IPS-15b (cell line): ENCODE measurements at regions not wholly inside any gene's neighbourhood (a gene's known extent, or its start where the extent isn't known, plus 50 kb on each side); places are given as distances from the start of the nearest gene placed in this dataset.

ENCODE experiments used
- H3K27me3 ChIP-seq: one replicate; pipeline ENCODE4 v1.6.1; 2013; ENCODE audit warnings: low read length; ENCODE audit not compliant: control insufficient read depth, insufficient read depth
- H3K36me3 ChIP-seq: one replicate; pipeline ENCODE4 v1.6.1; 2013; ENCODE audit warnings: low read length; ENCODE audit not compliant: control insufficient read depth, insufficient read depth
- H3K4me1 ChIP-seq: one replicate; pipeline ENCODE4 v1.6.1; 2013; ENCODE audit warnings: mild to moderate bottlenecking, low read length; ENCODE audit not compliant: control insufficient read depth, insufficient read depth
- H3K4me3 ChIP-seq: one replicate; pipeline ENCODE4 v1.5.1; 2013; ENCODE audit warnings: low read depth, low read length
- H3K9ac ChIP-seq: one replicate; pipeline ENCODE4 v1.6.1; 2013; ENCODE audit warnings: low read depth, mild to moderate bottlenecking, low read length
- H3K9me3 ChIP-seq: one replicate; pipeline ENCODE4 v1.6.1; 2013; ENCODE audit warnings: mild to moderate bottlenecking, low read length; ENCODE audit not compliant: control insufficient read depth, insufficient read depth

DNA sequence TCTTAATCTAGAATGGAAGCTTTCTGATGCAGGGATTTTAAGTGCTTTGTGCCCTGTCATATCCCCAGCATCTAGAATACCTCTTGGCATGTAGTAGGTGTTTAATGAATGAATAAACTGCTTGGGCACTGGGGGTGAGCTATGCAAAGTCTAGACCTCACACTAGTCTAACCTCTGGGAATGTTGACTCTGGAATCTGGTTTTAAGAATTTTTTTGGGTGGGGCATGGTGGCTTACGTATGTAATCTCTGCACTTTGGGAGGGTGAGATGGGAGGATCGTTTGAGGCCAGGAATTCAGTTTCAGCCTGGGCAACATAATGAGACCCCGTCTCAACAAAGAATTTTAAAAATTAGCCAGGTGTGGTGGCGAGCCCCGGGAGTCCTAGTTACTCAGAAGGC lies 146.3 kb upstream of the RGMA start:
- peaks cover 15% of the 10 kb centered on the region for H3K27me3 ChIP-seq
- H3K9ac ChIP-seq: no peak overlapping the region
- no peaks in the 10 kb centered on the region for H3K36me3 ChIP-seq
- no peaks in the 10 kb centered on the region for H3K9me3 ChIP-seq
- H3K4me3 ChIP-seq: no peak overlapping the region
- peaks cover 3% of the 10 kb centered on the region for H3K4me1 ChIP-seq

DNA sequence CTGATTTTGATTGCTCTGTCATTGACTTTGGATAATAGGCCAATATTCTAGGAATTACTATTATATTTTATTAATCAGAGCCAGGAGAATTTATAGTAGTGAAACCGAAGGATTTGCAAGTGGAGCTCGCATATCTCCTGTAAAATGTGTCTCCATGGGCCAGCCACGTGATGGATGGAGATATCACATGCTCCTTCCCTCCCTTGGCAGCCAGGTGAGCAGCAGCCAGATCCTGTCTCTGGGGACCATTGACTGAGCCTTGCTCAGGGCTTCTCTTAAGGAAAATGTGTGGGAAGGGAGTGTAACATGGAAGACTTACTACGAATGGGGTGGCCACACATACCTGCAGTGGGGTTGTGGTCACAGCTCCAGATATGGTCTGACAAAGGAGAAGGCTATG lies 144.7 kb upstream of the RGMA start:
- H3K4me1 ChIP-seq: peaks cover under 1% of the 10 kb centered on the region
- no peak overlapping the region for H3K4me3 ChIP-seq
- no peaks in the 10 kb centered on the region for H3K36me3 ChIP-seq
- no peak overlapping the region for H3K9ac ChIP-seq
- no peaks in the 10 kb centered on the region for H3K9me3 ChIP-seq
- H3K27me3 ChIP-seq: peaks cover 2% of the 10 kb centered on the region

DNA sequence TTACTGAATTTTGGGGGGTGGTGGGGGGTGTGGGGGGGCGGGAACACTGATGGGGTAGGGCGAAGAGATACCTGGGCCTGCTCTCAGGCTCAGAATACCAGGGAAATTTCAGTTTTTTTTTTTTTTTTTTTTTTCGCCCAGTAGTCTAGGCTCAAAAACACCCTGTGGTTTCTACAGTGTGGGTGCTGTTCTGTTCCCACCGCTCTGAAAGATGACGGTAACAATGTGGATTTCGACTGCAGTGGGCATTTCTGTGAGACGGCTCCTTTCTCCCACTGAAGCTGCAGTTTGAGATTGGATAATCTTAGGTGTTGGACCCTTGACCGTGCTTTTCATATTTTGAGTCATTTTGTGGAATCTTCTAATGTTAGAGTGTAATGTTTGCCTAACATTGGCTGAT lies 143.8 kb upstream of the RGMA start:
- H3K4me3 ChIP-seq: no peak overlapping the region
- H3K36me3 ChIP-seq: no peaks in the 10 kb centered on the region
- no peaks in the 10 kb centered on the region for H3K4me1 ChIP-seq
- H3K9me3 ChIP-seq: no peaks in the 10 kb centered on the region
- H3K27me3 ChIP-seq: peaks cover 2% of the 10 kb centered on the region
- H3K9ac ChIP-seq: no peak overlapping the region

DNA sequence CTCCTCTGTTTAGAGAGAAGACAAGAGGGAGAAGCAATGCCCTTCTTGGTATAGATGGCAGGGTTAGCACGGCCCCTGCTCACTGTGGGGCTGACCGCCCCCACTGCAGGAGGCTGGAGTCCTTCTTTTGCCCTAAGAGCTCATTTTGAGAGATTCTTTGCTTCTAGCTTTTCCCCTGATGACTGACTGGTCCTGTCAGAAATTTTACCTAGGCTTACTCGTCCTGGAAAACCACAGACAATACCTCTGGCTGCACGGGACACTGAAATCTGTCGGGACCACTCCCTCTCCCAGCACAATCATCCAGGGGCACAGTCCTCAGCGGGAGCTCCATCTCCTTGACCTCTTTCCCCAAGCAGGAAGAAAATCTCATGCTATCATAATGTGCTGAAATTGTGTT lies 143.0 kb upstream of the RGMA start:
- Histone ChIP-seq H3K36me3 (no peaks in the 10 kb centered on the region), H3K4me1 (no peaks in the 10 kb centered on the region), H3K9ac (no peak overlapping the region), H3K27me3 (peaks cover 2% of the 10 kb centered on the region), H3K4me3 (no peak overlapping the region), H3K9me3 (no peaks in the 10 kb centered on the region)

DNA sequence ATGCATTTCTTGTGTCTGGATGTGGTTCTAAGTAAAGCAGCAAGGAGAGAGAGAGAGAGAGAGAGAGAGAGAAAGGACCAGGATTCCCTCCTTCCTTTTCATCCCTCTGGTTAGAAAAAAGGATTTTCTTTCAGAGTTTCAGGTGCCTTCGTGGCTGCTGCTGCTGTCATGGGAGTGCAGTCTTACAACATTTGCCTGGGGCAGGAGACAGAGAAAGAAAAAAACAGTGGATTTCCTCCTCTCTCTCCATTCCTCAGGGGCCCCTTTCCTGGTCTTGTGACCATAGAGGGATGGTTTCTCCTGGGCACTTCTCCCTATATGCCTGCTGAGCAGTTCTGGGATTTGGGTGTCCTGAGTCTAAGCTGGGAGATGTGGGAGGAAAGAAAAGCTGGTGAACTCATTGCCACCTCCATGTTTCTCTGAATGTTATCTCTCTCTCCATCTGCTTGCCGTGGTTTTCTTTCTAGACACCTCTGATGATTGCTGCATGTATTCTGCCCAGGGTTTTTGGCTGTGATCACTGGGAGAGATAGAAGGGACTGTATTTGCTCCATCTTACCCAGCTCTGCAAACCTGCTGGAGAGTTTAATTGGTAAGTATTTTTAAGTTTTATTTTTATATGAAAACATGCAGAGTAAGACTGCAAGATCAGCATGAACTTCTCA lies 142.4 kb upstream of the RGMA start:
- no peaks in the 10 kb centered on the region for H3K36me3 ChIP-seq
- H3K9ac ChIP-seq: no peak overlapping the region
- H3K4me3 ChIP-seq: no peak overlapping the region
- H3K27me3 ChIP-seq: peaks cover 2% of the 10 kb centered on the region
- no peaks in the 10 kb centered on the region for H3K9me3 ChIP-seq
- H3K4me1 ChIP-seq: no peaks in the 10 kb centered on the region

DNA sequence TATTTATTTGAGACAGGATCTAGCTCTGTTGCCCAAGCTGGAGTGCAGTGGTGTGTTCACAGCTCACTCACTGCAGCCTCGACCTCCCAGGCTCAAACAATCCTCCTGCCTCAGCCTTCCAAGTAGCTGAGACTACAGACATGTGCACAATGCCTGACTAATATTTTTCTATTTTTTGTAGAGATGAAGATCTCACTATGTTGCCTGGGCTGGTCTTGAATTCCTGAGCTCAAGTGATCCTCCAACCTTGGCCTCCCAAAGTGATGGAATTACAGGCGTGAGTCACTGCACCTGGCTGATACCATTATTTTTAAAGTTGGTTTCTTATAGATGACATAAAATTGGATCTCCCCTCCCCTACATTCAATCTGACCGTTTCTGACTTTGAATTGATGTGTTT lies 139.5 kb upstream of the RGMA start:
- no peak overlapping the region for H3K9ac ChIP-seq
- H3K9me3 ChIP-seq: no peaks in the 10 kb centered on the region
- H3K27me3 ChIP-seq: no peaks in the 10 kb centered on the region
- no peak overlapping the region for H3K4me3 ChIP-seq
- H3K4me1 ChIP-seq: no peaks in the 10 kb centered on the region
- no peaks in the 10 kb centered on the region for H3K36me3 ChIP-seq

DNA sequence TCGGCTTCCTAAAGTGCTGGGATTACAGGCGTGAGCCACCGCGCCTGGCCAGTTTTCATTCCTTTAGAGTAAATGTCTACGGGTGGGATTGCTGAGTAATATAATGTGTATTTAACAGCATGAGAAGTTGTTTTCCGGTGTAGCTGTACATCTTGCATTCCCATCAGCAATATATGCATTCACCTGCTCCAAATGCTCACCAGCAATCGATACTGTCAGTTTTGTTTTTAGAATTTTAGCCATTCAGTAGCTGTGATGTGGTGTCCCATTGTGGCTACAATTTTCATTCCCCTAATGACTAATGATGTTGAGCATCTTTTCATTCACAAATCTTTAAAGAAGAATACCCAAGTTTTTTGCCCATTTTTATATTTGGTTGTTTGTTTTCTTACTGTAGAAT lies 134.8 kb upstream of the RGMA start:
- Histone ChIP-seq H3K9me3 (no peaks in the 10 kb centered on the region), H3K27me3 (no peaks in the 10 kb centered on the region), H3K36me3 (no peaks in the 10 kb centered on the region), H3K4me1 (no peaks in the 10 kb centered on the region), H3K9ac (no peak overlapping the region), H3K4me3 (no peak overlapping the region)

DNA sequence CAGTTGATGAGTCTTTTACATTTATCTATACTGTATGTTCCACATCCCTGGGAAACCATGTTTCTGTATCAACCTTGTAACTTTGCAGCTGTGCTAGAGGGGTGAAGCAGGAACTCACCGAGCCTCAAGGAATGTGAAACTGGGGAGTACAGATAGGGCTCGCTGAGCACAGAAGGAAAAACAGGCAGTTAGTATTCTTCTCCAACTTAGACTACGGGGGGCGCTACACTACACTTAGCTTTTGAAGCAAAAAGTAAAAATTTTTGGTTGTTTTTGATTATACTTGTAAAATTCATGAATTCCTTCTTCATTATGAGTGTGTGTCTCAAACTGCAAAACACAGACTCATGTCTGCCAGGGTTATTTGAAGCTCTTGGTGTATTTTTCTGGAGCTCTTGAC lies 132.7 kb upstream of the RGMA start:
- H3K9ac ChIP-seq: no peak overlapping the region
- H3K9me3 ChIP-seq: no peaks in the 10 kb centered on the region
- no peaks in the 10 kb centered on the region for H3K4me1 ChIP-seq
- H3K4me3 ChIP-seq: no peak overlapping the region
- H3K36me3 ChIP-seq: no peaks in the 10 kb centered on the region
- H3K27me3 ChIP-seq: no peaks in the 10 kb centered on the region

DNA sequence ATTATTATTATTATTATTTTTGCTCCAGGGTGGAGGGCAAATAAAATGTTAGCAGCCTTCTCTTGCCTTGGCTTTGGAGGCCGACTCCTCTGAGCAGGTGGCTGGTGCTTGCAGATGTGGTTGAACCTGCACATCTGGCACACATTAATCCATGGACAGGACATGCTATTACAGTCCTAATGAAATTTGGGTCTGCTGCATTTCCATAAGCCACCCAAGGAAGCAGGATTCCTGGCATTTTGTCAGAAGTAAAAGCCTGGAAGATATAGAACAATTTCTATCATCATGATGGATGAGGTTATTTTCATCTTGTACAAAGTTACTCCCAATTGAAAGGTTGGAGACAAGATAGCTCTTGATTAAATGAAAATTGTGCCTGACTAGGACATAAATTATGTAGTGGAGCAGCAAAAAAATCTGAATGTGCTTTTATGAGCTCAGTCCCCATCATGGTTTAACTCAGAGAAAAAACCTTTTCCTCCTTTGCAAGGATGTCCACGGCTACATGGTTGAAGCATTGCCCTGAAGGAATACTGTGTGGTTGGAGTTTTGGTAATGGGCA lies 130.9 kb upstream of the RGMA start:
- Histone ChIP-seq H3K4me3 (no peak overlapping the region), H3K9ac (no peak overlapping the region), H3K27me3 (no peaks in the 10 kb centered on the region), H3K9me3 (no peaks in the 10 kb centered on the region), H3K4me1 (no peaks in the 10 kb centered on the region), H3K36me3 (no peaks in the 10 kb centered on the region)

DNA sequence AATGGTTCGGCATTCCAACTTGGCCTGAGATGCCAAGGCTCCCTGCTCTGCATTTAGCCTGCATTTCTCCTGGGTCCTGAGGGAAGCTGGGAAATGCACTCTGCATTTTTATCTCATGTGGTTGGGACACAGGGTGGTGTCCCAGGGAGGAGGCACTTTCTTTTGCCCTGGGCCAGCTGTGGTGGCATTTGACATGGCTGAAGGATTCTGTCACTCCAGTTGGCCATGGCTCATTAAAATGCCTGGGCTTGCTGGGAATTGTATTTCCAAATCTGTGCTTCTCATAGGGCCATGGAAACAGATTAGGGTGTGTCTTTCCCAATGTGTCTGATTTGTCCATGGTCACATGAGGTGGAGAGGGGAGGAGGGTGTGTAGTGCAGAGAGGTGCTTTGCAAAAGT lies 128.3 kb upstream of the RGMA start:
- H3K4me1 ChIP-seq: no peaks in the 10 kb centered on the region
- no peaks in the 10 kb centered on the region for H3K9me3 ChIP-seq
- no peak overlapping the region for H3K9ac ChIP-seq
- no peaks in the 10 kb centered on the region for H3K36me3 ChIP-seq
- H3K4me3 ChIP-seq: no peak overlapping the region
- no peaks in the 10 kb centered on the region for H3K27me3 ChIP-seq

DNA sequence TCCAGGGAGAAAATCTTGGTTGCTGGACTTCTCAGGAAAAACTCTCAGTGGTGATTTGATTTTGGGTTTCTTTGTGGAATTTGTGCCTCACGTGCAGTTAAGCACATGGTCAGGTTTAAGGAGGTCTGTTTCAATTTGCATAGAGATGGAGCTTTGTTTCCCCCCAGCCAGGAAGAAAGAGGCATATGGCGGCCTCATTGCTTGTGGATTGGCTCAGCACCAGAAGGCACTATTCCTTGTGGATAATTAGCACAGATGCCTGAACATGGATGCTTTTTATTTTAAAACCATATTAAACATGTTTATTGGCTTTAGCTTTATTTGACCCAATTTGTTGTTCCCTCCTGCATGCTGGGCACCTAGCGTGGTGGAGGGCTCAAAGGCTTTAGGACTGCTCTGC lies 125.1 kb upstream of the RGMA start:
- Histone ChIP-seq H3K9ac (no peak overlapping the region), H3K4me3 (no peak overlapping the region), H3K4me1 (no peaks in the 10 kb centered on the region), H3K27me3 (no peaks in the 10 kb centered on the region), H3K36me3 (no peaks in the 10 kb centered on the region), H3K9me3 (no peaks in the 10 kb centered on the region)

DNA sequence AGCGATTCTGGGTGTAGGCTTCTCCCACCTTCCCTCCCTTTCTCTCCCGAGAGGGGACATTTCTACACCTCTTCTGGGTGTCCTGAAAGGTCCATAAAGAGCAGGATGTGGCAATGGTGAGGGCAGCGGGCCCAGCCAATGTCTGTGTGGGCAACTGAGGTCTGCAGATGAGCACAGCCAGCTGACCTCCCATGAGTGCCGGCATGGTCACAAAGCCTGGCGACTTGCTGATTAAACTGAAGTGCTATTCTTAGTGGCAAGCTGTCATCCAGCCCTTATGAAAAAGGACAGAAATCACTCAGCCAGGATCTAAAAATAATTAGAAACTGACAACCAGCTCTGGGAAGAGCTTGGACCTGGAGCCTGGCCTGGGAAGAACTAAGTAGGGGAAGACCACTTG lies 124.3 kb upstream of the RGMA start:
- H3K9me3 ChIP-seq: no peaks in the 10 kb centered on the region
- no peaks in the 10 kb centered on the region for H3K4me1 ChIP-seq
- H3K9ac ChIP-seq: no peak overlapping the region
- no peaks in the 10 kb centered on the region for H3K27me3 ChIP-seq
- H3K36me3 ChIP-seq: no peaks in the 10 kb centered on the region
- no peak overlapping the region for H3K4me3 ChIP-seq
